HUDEP-2 (cell line): ENCODE measurements at regions not wholly inside any gene's neighbourhood (a gene's known extent, or its start where the extent isn't known, plus 50 kb on each side); places are given as distances from the start of the nearest gene placed in this dataset.
"Not testable (repeated sequence)": the region's sequence is repeated elsewhere in the genome, so short reads cannot be mapped to it uniquely, and the experiment has no call there.

Experiments
- DNase-seq, 76 experiments: peaks; one replicate each; lab custom pipeline; 2025; ENCODE audit not compliant: unreplicated experiment in 76 of 76; lab: John Stamatoyannopoulos, UW

DNA sequence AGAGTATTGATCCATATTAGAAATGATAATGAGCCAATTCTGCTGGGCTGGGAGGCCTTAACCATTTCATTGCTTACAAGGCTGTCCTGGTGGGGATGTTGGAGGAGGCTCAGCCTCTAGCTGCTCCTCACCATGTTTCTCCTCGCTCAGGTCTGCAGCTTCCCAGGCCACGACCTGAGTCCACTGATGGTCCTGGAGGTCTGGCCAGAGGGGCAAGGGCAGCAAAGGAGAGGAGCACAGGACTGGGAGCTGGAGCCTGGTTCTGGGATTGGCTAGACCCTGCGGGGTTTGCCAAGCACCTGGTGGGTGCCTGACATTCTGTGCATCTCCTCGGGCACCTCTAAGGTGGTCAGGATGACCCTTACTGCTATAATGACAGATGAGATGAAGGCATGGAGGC, 92.6 kb downstream of the KIF26A start:
- no peak for DNase-seq

DNA sequence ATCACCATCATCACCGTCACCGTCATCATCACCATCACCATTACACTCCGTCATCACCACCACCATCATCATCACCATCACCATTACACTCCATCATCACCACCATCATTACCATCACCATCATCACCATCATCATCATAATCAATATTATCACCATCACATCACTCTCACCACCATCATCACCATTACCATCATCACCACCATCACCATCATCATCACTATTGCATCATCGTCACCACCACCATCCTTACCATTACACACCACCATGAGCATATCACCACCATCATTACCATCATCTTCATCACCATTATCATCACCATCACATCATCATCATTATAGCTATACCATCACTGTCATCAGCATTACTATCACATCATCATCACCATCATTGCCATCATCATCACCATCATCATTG, 93.7 kb downstream of the KIF26A start:
- no peak for DNase-seq

DNA sequence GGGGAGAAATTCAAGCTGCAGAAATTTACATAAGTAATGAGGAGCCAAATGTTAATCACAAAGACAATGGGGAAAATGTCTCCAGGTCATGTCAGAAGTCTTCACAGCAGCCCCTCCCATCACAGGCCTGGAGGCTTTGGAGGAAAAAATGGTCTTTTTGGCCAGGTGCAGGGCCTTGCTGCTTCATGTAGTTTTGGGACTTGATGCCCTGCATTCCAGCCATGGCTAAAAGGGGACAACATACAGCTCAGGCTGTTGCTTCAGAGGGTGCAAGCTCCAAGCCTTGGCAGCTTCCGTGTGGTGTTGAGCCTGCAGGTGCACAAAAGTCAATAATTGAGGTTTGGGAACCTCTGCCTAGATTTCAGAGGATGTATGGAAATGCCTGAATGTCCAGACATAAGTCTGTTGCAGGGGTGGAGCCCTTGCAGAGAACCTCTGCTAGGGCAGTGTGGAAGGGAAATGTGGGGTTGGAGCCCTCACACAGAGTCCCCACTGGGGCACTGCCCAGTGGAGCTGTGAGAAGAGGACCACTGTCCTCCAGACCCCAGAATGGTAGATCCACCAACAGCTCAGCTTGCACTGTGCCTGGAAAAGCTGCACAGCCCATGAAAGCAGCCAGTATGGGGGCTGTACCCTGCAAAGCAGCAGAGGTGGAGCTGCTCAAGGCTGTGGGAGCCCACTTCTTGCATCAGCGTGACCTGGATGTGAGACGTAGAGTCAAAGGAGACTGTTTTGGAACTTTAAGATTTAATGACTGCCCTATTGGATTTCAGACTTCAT, 95.8 kb downstream of the KIF26A start:
- not testable (repeated sequence) for DNase-seq

DNA sequence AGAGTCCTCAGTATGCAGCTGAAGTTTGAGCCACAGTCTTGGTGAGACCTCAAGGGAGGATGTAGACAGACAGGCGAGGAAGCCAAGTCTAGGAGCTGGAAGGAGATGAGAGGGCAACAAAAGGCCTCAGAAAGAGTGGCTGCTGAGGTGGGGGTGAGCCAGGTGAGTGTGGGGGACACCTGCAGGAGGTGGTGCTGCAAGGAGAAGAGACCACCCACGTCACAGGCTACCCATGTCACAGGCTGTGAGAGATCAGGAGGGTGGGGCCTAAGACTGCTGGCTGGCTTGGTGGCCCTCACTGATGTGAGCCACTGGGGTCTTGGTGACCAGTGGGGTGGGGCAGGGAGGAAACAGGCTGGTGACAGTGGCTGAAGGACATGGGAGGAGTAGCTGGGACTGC, 97.3 kb downstream of the KIF26A start:
- DNase-seq, result no peak

DNA sequence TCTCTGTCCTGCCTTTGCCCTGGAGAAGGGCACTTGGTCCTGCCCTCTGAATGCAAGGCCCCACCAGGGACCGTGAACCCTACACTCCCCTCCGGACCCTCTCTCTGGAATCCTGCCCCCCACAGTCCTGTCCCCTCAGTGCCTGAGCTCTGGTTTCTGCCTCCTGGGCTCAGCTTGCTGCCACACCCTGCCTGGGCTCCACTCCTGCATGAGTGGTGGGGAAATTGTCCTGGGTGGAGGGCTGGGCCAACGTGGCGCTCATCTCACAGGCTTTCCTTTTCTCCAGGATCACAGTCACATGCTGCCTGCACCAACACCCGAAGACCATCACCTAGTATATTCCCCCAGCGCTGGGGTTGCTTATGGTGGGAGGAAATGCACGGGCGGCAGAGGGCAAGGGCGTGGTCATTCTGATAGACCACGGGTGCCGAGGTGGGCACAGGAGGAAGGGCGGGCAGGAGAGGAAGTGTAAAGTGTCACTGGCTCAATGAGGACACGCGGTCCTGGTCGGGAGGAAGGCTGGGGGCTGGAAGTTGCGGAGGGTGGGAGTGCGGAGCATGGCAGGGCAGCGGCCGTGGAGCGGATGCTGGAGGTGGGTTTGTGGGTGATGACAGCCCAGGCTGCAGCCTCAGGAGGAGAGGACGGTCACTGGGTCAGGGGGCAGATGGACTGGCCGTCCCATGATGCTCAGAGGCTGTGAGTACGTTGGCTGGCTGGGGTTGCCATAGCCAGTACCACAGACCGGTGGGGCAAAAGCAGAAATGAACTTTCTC, 99.5 kb downstream of the KIF26A start:
- no peak for DNase-seq

DNA sequence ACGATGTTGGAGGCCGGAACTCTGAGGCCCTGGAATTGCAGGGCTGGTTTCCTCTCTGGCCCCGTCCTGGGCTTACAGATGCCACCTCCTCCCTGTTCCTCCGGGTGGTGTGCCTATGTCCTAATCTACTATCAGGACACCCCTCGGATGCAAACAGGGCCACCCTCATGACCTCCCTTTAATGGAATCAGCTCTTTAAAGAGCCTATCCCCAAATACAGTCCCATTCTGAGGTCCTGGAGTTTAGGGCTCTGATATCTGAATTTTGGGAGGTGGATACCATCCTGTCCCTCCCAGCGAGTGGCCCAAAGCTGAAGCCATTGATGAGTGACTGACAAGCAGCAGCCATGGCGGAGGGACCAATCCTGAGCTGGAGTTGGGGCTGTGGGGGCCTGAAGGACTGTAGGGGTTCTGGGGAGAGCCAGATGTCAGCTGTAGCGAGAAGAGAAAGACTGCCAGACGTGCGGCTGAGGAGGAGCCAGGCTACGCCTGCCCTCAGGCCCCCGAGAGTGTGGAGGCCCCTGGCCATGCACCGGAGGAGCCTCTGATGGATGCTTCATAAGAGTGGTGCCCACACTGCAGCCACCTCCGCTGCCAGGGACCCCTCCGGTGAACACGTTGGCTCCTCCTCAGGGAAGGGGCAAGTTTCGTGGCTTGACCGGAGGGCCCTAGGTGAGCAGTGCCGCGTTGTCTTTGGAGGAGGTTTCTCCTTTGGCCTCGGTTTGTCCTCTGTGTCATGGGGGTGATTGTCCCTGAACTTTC, 100.2 kb downstream of the KIF26A start:
- no peak for DNase-seq

DNA sequence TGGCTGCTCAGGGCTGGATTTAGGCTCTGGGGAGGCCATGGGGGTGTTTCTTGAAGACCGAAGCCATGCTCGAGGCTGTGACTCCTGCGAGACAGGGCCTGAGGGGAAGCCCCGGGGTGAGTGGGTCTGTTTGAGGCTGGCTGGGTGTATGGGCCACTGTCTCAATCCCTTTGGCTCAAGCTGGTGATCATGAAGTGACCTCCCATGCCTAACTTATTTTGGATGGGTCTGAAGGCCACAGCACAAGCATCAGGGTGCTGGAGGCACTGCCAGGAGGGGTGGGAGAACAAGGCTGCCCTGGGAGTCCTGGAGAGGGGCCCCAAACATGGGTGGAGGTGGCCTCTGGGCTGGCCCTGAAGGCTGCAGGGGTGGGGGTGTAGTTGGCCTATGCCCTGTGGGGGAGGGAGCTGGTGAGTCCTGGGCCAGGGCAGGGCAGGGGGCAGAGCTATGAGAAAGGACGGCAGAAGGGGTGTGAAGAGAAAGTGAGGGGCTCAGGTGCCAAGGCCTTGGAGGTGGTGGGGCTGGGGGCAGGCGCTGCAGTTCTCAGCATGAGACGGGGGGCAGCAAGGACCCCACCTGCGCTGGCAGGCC, 100.9 kb downstream of the KIF26A start:
- no peak for DNase-seq

DNA sequence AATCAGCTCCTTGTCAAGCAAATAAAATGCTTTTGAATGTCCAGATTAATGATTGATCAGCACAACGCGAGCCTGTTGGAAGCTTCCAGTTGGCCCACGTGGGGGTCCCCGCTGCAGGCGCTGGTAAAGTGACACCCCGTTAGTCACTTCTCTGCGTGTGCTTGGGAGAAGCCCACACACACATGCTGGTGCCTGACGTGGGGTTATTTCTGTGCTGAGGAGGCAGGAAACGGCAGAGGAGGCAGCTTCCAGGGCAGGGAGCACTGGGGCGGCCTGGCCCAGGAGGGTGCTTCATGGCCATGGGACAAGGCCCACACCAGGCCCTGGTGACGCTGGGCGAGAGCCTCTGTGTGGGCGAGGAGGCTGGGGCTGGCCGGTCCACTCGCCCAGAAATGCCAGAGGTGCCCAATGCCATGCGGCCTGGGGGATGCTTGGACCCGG, 101.5 kb downstream of the KIF26A start:
- no peak for DNase-seq

DNA sequence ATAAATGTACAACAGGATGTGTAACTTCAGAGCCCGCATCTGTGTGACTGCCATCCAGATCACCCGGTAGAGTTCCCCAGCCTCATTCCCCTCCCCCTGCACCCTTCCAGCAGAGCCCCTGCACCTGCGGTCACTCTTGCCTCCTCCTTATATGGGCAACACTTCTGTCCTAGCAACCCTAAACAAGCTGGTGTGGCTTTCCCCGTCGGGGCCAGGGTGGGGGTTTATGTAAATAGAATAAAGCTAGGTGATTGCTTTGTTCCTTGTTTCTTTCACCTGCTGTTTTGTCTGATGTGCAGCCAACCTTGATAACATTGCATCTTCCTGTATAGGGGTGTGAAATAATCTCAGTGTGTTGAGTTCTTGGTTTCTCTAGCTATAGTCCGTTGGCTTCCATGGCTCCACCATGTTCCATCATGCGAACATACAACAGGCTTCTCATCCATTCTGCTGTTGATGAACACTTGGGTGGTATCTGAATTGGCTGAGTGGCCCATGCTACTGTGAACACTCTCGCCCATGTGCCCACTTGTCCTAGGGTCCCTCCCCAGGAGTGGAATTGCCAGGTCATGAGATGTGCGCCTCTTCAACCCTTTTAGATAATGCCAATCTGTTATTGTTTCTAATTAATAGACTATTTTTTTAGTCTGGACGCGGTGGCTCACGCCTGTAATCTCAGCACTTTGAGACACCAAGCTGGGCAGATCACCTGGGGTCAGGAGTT, 102.2 kb downstream of the KIF26A start:
- DNase-seq, result no peak

DNA sequence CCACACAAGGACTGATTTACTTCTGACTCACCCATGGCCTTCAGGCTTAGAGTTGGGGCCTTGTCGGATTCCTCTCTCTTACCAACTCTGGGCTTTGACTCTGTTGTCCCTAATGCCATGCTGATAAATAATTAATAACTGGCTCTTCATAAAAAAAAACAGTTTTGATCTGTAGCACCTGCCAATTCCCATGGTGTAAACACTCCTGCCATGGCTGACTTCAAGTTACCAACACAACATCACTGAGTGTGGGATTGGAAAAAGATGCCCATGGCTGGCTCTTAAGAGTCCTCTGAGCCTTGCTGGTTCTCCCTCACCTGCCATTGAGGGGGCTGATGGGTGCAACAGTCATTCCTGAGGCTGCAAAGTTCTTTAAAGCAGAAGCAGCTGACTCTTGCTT, 104.8 kb downstream of the KIF26A start:
- no peak for DNase-seq

DNA sequence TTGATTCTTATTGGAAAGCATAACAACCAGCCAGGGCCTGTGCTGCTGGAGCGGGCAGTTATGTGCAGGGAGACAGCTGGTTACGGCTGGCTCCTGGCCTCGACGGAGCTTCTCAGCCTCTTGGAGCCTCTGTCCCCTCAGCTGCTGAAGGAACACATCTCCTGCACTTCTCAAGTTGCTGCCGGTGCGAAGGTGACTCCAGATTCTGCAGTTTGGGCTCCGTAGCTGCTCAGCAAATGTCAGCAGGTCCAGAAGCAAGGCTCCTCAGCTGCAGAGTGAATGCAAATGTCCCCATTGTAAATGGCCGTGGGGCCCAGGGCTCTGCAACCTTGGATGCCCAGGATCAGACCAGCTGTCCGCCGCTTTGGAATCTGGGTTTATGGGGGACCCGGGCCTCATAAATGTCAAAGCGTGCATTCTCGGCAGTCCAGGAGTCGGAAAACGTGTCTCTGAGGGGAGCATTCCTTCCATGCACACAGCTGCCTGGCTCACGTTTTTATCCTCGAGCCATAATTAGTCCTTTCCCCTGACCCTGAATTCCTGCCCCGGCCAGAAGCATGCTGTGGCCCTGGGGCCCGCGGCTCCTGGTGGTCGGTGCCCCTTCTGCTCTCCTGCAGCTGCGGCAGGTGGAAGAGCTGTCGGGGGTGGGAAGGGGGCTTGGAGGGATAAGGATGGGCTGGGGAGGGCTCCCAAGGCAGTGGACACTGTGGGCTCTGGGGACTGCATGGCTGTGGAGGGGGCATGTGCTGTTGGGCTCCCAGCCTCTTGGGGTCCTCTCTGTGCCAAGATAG, 106.0 kb downstream of the KIF26A start:
- no peak for DNase-seq

DNA sequence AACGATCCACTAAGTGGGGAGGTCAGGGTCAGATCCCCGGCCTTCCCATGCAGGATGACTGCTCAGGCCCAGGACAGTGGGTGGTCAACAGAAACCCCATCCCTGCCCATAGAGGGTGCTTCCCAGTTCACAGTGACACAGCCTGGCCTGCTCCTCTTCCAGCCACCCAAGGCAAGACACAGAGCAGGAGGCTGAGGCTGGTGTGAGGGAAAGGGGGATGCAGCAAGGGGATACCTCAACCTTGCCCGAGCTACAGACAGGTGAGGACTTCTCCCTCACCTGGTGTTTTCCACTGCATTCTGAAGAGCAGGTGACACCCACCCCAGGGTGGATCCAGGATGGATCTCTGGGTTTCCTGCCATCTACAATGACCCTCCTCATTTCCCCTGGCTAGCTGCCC, 106.7 kb downstream of the KIF26A start:
- no peak for DNase-seq

DNA sequence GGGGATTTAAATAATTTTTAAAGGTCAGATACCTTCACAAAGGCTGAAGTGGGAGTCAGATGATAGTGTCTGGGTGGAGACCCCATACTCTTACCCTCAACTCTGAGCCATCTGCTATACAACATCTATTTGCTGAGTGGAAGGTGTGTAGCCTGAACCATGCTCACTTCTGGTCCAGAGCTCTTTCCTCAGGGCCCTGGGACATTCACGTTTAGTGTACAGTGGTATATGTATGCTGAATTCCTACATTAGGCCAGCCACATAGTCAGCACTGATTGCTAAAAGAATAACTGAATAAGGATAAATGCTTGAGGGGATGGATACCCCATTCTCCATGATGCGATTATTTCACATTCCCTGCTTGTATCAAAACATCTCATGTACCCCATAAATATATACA, 107.3 kb downstream of the KIF26A start:
- no peak for DNase-seq

DNA sequence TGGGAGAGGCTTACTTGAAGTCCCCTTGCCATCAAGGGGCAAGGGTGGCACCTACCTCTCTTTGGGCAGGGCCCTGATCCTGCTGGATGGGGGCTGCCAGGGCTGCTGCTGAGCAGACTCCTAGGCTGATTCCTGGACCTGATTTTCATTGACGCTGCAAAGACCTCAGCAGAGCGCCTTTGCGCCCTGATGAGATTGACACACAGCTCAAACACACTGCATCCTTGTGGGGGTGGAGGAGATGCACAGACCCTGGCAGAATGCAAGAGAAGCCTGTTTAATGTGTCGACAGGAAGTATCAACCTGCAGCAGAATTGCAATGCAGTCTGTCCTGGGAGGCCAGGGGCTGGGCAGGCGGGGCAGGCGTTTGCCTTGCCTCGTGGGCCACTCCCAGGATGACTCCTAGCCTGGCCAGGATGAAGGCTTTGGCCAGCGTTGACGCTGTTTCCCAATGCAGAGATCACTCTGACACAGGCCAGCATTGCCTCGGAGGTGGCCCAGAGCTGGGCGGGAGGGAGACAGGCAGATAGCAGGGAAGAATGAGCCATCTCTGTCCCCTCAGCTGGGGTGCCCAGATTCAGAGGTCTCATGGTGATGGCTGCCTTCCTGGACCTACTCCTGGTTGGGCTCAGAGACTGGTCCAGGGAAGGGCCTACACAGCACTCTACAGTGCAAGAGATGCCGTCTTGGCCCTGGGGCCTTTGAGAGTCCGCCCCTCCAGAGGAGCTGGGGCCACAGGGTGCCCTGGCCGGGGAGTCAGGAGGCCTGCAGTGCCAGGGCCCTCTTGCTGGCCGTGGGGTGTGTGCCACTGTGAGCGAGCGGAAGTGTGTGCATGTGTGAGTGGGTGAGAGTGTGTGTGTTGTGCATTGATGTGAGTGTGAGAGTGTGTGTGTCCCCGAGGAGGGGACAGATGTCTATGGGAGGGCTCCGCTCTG, 108.3 kb downstream of the KIF26A start:
- no peak for DNase-seq

DNA sequence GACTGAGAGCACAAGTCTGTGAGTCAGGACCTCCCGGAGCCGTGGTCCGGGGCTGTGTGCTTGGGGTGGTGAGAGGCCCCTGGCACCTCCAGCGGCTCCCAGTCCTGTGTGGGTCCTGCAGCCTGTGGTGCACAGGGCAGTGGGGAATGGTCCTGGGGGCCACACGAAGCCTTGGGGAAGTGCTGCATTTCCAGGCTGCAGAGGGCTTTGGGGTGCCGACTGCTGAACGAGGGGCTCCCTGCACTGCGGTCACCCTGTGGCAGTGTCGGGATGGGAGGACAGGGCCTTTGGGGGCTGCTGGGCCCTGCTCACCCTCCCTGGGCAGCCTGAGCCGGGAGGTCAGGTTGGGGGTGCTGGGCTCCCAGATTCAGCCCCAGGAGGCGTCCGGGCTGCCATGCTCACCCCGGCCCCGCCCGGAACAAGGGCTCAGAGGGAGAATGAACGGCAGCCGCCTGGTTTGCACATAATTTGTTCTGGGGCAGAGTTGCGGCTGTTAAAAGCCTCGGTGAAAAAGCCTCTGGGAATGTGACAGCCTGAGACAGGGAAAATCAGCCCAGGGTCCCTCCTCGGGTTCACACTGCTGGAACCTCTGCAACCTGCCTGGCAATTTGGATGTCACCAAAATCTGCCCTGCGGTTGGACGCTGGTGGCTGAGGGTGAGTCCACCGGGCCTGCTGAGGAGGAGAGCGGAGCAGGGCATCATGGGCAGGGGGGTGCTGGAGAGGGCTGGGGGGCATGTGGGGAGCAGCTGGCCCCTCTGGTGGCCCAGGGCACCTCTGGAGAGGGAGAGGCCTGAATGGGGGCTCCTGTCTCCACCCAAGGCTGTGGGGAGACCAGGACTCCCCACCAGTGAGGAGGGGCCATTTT, 109.2 kb downstream of the KIF26A start:
- no peak for DNase-seq

DNA sequence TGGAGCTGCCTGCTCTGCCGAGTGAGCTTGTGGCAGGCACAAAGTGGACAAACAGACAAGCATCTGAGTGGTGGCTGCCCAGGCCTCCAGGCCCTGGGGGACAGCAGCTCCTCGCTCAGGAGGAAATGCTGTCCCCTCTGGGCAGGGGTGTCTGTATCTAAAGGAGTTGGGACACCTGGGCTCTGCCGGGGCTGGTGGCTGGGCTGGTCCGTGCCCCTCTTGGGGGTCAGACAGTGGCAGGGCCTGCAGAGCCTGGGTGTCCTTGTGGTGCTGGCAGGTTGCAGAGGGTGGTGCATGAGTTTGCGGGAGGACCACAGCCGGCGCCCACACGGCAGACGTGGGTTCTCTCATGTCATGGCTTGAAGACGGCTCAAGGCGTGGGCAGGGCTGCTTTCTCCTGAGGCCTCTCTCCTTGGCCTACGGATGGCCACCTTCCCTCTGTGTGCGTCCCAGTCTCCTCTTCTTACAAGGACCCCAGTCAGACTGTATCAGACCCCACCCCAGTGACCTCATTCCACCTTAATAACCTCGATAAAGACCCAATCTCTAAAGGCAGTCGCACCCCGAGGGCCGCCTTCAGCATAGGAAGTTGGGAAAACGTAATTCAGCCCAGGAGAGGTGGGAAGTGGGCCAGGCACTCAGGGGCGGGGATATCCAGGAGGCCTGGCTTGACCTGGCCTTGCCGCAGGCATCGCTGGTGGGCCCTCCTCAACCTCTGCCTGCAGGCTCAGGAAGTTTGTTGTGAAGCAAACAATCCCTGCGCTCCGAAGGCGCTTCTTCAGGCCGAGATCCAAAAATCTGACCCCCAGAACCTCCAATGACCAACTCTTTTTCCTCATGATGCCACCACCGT, 110.0 kb downstream of the KIF26A start:
- no peak for DNase-seq

DNA sequence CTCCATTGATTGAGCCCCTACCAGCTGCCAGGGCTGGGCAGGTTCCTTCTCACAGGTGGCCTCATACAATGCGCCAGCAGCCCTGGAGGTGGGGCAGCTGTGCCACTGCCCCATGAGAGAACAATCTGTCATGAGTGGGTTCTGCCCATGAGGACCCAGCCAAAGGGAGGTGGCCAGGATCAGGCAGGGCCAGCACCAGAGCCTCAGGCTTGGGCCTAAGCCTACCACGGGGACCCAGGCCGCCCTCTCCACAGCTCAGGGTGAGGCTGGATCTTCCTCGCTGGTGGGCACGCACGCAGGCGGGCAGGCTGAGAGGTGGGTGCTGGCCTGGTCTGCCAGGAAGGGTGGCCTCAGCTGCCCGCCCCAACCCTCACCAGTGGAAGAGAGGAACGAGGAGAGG, 110.7 kb downstream of the KIF26A start:
- no peak for DNase-seq
